IMR-90 (cell line): ENCODE measurements at regions not wholly inside any gene's neighbourhood (a gene's known extent, or its start where the extent isn't known, plus 50 kb on each side); places are given as distances from the start of the nearest gene placed in this dataset.
A peak's percentile ranks its signal among the peaks of the same experiment; 100 is the strongest.

Source experiments
- MAFK ChIP-seq: IDR thresholded peaks from 2 replicates; pipeline ENCODE4 v1.6.1; 2012; ENCODE audit warnings: low read depth, low read length, improper control_type of control experiment
- POLR2A ChIP-seq: IDR thresholded peaks from 2 replicates; pipeline ENCODE4 v1.6.1; 2012; ENCODE audit warnings: mild to moderate bottlenecking, low read depth, low read length
- TF ChIP-seq, protein P1 (sequence below): conservative IDR thresholded peaks from 2 replicates; pipeline ENCODE4 v1.5.1; 2012; ENCODE audit warnings: mild to moderate bottlenecking, low read depth, low read length, improper control_type of control experiment

DNA sequence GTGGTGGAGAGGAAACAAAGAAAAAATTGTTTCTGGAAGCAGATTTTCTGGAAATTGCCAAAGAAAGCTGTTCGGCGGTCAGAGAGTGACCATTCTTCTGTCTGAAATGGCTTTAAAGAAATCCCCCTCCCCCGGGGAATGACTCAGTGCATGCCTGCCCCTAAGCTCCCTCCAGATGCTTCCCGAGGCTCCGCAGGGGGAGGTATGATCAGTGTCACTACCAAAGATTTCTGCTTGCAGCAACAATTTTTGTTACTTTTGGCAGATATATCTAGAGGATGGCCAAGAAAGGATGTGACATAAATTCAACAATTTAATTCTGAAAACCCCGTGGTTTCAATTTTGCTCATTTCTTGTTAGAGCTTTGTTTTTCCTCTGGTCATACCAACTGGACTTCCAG is 163.9 kb downstream of the JCAD start:
- no peak for TF ChIP-seq POLR2A
- TF ChIP-seq, protein P1, sequence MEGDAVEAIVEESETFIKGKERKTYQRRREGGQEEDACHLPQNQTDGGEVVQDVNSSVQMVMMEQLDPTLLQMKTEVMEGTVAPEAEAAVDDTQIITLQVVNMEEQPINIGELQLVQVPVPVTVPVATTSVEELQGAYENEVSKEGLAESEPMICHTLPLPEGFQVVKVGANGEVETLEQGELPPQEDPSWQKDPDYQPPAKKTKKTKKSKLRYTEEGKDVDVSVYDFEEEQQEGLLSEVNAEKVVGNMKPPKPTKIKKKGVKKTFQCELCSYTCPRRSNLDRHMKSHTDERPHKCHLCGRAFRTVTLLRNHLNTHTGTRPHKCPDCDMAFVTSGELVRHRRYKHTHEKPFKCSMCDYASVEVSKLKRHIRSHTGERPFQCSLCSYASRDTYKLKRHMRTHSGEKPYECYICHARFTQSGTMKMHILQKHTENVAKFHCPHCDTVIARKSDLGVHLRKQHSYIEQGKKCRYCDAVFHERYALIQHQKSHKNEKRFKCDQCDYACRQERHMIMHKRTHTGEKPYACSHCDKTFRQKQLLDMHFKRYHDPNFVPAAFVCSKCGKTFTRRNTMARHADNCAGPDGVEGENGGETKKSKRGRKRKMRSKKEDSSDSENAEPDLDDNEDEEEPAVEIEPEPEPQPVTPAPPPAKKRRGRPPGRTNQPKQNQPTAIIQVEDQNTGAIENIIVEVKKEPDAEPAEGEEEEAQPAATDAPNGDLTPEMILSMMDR: no peak
- peak; percentile 44; the same call in 1 of the 2 replicates for TF ChIP-seq MAFK
